ENCODE measurements at regions not wholly inside any gene's neighbourhood (a gene's known extent, or its start where the extent isn't known, plus 50 kb on each side); places are given as distances from the start of the nearest gene placed in this dataset.

DNA sequence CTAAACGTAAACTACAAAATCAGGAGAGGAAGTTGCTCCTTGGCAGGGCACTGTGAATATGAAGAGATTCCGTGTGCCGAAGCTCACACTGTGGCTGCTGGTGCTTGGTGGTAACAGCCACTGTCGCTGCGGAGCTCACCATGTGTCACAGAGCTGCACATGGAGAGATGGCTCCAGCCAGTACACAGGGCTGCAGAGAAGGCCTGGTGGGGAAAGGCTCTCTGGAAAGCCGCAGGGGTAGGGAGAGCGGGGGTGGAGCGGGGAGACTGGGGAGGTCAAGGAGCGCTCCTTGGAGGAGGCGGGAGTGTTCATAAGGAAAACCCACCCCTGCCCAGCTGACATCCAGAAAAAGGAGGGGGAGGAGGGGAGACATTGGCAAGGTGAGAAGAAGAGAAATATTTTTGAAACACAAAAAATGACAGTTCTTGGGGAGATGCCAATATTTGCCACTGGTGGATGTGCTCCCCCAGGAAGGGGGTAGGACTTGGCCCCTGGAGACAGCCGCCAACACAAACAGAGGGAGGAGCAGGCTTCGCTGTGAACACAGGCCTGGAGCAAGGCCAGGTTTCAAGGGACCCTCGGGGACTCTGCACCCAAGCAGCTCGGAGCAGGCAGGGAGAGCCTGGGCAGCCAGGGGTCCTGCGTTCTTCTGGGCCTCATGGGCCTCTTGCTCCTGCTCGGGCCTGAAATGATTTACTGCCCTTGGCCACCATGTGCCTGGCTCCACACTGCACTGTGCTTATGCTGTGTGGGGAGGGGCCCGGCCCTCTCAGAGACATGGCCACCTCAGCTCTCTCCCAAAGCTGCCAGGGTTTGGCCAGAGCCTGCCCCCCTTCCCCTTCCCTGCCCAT lies 102.6 kb upstream of the GLI2 start:
- TF ChIP-seq CTCF (IDR thresholded peaks at IDR 0.05; ENCODE audit: low read length) (no peak), EZH2 (optimal IDR thresholded peaks at IDR 0.05; ENCODE audit: low read depth, low read length) (no peak), EZH2phosphoT487 (IDR thresholded peaks at IDR 0.05; ENCODE audit: low read length) (no peak)

Data from MM.1S (cell line).